SK-N-SH treated with all-trans-retinoic acid at 6 μM for 48 hours (cell line): ENCODE measurements at regions not wholly inside any gene's neighbourhood (a gene's known extent, or its start where the extent isn't known, plus 50 kb on each side); places are given as distances from the start of the nearest gene placed in this dataset.

Experiments
- ARNTL ChIP-seq: fragments of 450-650 bp; formaldehyde crosslinking; IDR thresholded peaks from 2 replicates; pipeline ENCODE4 v1.5.0; 2020; ENCODE audit warnings: low read depth, mild to moderate bottlenecking, moderate library complexity, borderline replicate concordance
- CREB5 ChIP-seq: fragments of 250-450 bp; sonication (Bioruptor Pico); IDR thresholded peaks from 2 replicates; pipeline ENCODE4 v1.5.1; 2020; ENCODE audit warnings: low read depth, mild to moderate bottlenecking, moderate library complexity
- PATZ1 ChIP-seq: fragments of 250-450 bp; sonication (Bioruptor Pico); IDR thresholded peaks from 2 replicates; pipeline ENCODE4 v1.8.0; 2020; ENCODE audit warnings: mild to moderate bottlenecking, moderate library complexity, borderline replicate concordance
- POU6F1 ChIP-seq: fragments of 250-450 bp; sonication (Bioruptor Pico); IDR thresholded peaks from 2 replicates; pipeline ENCODE4 v1.8.0; 2021; ENCODE audit warnings: low read depth, mild to moderate bottlenecking, moderate library complexity, borderline replicate concordance
- TCF4 ChIP-seq: fragments of 250-450 bp; sonication (Bioruptor Pico); IDR thresholded peaks from 2 replicates; pipeline ENCODE4 v1.8.0; 2021; ENCODE audit warnings: mild to moderate bottlenecking, moderate library complexity, borderline replicate concordance
- TSHZ2 ChIP-seq: fragments of 250-450 bp; sonication (Bioruptor Pico); IDR thresholded peaks from 2 replicates; pipeline ENCODE4 v1.5.0; 2020; ENCODE audit warnings: mild to moderate bottlenecking, moderate library complexity
- ZC3H10 ChIP-seq: fragments of 250-450 bp; sonication (Bioruptor Pico); IDR thresholded peaks from 2 replicates; pipeline ENCODE4 v1.5.1; 2021; ENCODE audit warnings: mild to moderate bottlenecking, moderate library complexity
- ZFP3 ChIP-seq: fragments of 250-450 bp; sonication (Bioruptor Pico); IDR thresholded peaks from 2 replicates; pipeline ENCODE4 v1.5.0; 2020; ENCODE audit warnings: mild to moderate bottlenecking, moderate library complexity
- ZFP30 ChIP-seq: fragments of 450-650 bp; formaldehyde crosslinking; IDR thresholded peaks from 2 replicates; pipeline ENCODE4 v1.5.0; 2022; ENCODE audit warnings: mild to moderate bottlenecking, moderate library complexity

- no peak for TF ChIP-seq CREB5 (CRISPR knock-in tag)
- TF ChIP-seq POU6F1 (CRISPR knock-in tag) = no peak
- TF ChIP-seq PATZ1 = no peak
- TF ChIP-seq TSHZ2 (CRISPR knock-in tag) = no peak
- no peak for TF ChIP-seq TCF4 (CRISPR knock-in tag)
- no peak for TF ChIP-seq ZFP30 (CRISPR knock-in tag)
- no peak for TF ChIP-seq ZC3H10 (CRISPR knock-in tag)
- no peak for TF ChIP-seq ZFP3 (CRISPR knock-in tag)
- no peak for TF ChIP-seq ARNTL (CRISPR knock-in tag)
Measured at GRCh38 chr14:71651228-71651627, 281.0 kb upstream of the RGS6 start.
